ENCODE measurements at regions not wholly inside any gene's neighbourhood (a gene's known extent, or its start where the extent isn't known, plus 50 kb on each side); places are given as distances from the start of the nearest gene placed in this dataset.

GRCh38 chr1:233782937-233783586 lies 121.4 kb upstream of the SLC35F3 start:
- Histone ChIP-seq H3K4me1 (ENCODE audit: control insufficient read depth in 2 of 2, insufficient read depth in 1 of 2, low read depth in 1 of 2, low read length in 2 of 2) (no peaks in the 10 kb centered on the region), H3K27me3 (ENCODE audit: control insufficient read depth in 3 of 3, insufficient read depth in 3 of 3, low read depth in 1 of 3, low read length in 3 of 3) (no peaks in the 10 kb centered on the region), H3K4me2 (ENCODE audit: insufficient read depth, low read length, poor library complexity, severe bottlenecking) (no peak overlapping the region), H2BK12ac (ENCODE audit: low read length) (no peak overlapping the region), H3K36me3 (replicated peaks in 1 of 2; ENCODE audit: control insufficient read depth in 2 of 2, insufficient read depth in 2 of 2, low read length in 2 of 2) (no peaks in the 10 kb centered on the region), H2BK15ac (ENCODE audit: low read length) (no peak overlapping the region), H2BK120ac (ENCODE audit: low read depth, low read length) (no peak overlapping the region), H3K14ac (ENCODE audit: low read length) (no peak overlapping the region), H4K91ac (ENCODE audit: low read depth, low read length, poor library complexity) (no peak overlapping the region), H3K18ac (ENCODE audit: low read length) (no peak overlapping the region), H3K9me3 (replicated peaks in 1 of 2; ENCODE audit: control insufficient read depth in 2 of 2, insufficient read depth in 1 of 2, low read depth in 1 of 2, low read length in 2 of 2) (peaks cover 0 to 3% of the 10 kb centered on the region in 2 donors), H3K27ac (replicated peaks; ENCODE audit: low read length) (no peak overlapping the region), H2BK5ac (ENCODE audit: low read length) (no peak overlapping the region), H3K4ac (ENCODE audit: low read length) (no peak overlapping the region), H2AK5ac (ENCODE audit: low read depth, low read length) (no peak overlapping the region), H4K8ac (ENCODE audit: low read depth, low read length) (no peak overlapping the region), H2AFZ (ENCODE audit: low read length) (no peak overlapping the region), H3K79me1 (ENCODE audit: low read depth, low read length) (no peaks in the 10 kb centered on the region), H3K23ac (ENCODE audit: low read depth, low read length, poor library complexity) (no peak overlapping the region), H3K4me3 (ENCODE audit: low read length in 2 of 2) (no peak overlapping the region), H3K9ac (ENCODE audit: low read depth, low read length, poor library complexity) (no peak overlapping the region)
- no CpG with 5 or more reads among the region's 9 CpGs for WGBS, 2 donors (ENCODE audit: extremely low coverage in 2 of 2, insufficient read length in 2 of 2, insufficient replicate concordance in 1 of 2)
- no peak for DNase-seq (ENCODE audit: low spot score)

GRCh38 chr1:233787599-233787998 lies 116.9 kb upstream of the SLC35F3 start:
- no peak overlapping the region for H2AFZ ChIP-seq (ENCODE audit: low read length)
- H3K4ac ChIP-seq (ENCODE audit: low read length): no peak overlapping the region
- no peak overlapping the region for H3K14ac ChIP-seq (ENCODE audit: low read length)
- H3K4me2 ChIP-seq (ENCODE audit: insufficient read depth, low read length, poor library complexity, severe bottlenecking): no peak overlapping the region
- H2BK15ac ChIP-seq (ENCODE audit: low read length): no peak overlapping the region
- H4K8ac ChIP-seq (ENCODE audit: low read depth, low read length): no peak overlapping the region
- no peak overlapping the region for H3K27ac ChIP-seq (replicated peaks; ENCODE audit: low read length)
- H3K9ac ChIP-seq (ENCODE audit: low read depth, low read length, poor library complexity): no peak overlapping the region
- H3K79me1 ChIP-seq (ENCODE audit: low read depth, low read length): no peaks in the 10 kb centered on the region
- no peak overlapping the region for H3K18ac ChIP-seq (ENCODE audit: low read length)
- no peak overlapping the region for H2BK5ac ChIP-seq (ENCODE audit: low read length)
- H3K4me1 ChIP-seq (ENCODE audit: control insufficient read depth in 2 of 2, insufficient read depth in 1 of 2, low read depth in 1 of 2, low read length in 2 of 2): no peaks in the 10 kb centered on the region
- no CpG with 5 or more reads among the region's 3 CpGs for WGBS, 2 donors (ENCODE audit: extremely low coverage in 2 of 2, insufficient read length in 2 of 2, insufficient replicate concordance in 1 of 2)
- H3K27me3 ChIP-seq (ENCODE audit: control insufficient read depth in 3 of 3, insufficient read depth in 3 of 3, low read depth in 1 of 3, low read length in 3 of 3): no peaks in the 10 kb centered on the region
- H3K23ac ChIP-seq (ENCODE audit: low read depth, low read length, poor library complexity): no peak overlapping the region
- no peak overlapping the region for H4K91ac ChIP-seq (ENCODE audit: low read depth, low read length, poor library complexity)
- no peaks in the 10 kb centered on the region for H3K36me3 ChIP-seq (replicated peaks in 1 of 2; ENCODE audit: control insufficient read depth in 2 of 2, insufficient read depth in 2 of 2, low read length in 2 of 2)
- H3K9me3 ChIP-seq (replicated peaks in 1 of 2; ENCODE audit: control insufficient read depth in 2 of 2, insufficient read depth in 1 of 2, low read depth in 1 of 2, low read length in 2 of 2): no peaks in the 10 kb centered on the region
- no peak overlapping the region for H2BK12ac ChIP-seq (ENCODE audit: low read length)
- no peak overlapping the region for H2BK120ac ChIP-seq (ENCODE audit: low read depth, low read length)
- H2AK5ac ChIP-seq (ENCODE audit: low read depth, low read length): no peak overlapping the region
- no peak overlapping the region for H3K4me3 ChIP-seq (ENCODE audit: low read length in 2 of 2)
- DNase-seq (ENCODE audit: low spot score): no peak

DNA sequence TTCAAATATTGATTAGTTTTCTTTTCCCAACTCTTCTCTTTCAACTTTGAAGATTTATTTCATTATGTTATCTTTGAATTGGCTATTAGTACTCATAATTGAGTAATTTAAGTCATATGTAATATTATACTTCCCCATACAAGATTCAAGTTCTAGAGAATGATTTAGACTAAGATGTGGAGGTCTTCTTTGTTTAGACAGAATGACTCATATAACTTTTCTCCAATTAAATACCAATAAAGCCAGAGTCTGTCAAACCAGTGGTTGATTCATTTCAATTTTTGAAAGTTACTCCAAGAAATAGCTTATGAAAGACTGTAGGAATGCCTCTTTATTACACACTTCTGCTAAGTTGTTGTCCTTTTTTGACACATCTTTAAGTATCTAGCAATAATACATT lies 115.8 kb upstream of the SLC35F3 start:
- Histone ChIP-seq H2BK120ac (ENCODE audit: low read depth, low read length) (no peak overlapping the region), H2AK5ac (ENCODE audit: low read depth, low read length) (no peak overlapping the region), H3K4me1 (ENCODE audit: control insufficient read depth in 2 of 2, insufficient read depth in 1 of 2, low read depth in 1 of 2, low read length in 2 of 2) (no peaks in the 10 kb centered on the region), H3K9me3 (replicated peaks in 1 of 2; ENCODE audit: control insufficient read depth in 2 of 2, insufficient read depth in 1 of 2, low read depth in 1 of 2, low read length in 2 of 2) (no peaks in the 10 kb centered on the region), H2BK5ac (ENCODE audit: low read length) (no peak overlapping the region), H3K27ac (replicated peaks; ENCODE audit: low read length) (no peak overlapping the region), H3K79me1 (ENCODE audit: low read depth, low read length) (no peaks in the 10 kb centered on the region), H3K36me3 (replicated peaks in 1 of 2; ENCODE audit: control insufficient read depth in 2 of 2, insufficient read depth in 2 of 2, low read length in 2 of 2) (no peaks in the 10 kb centered on the region), H2BK15ac (ENCODE audit: low read length) (no peak overlapping the region), H3K4me2 (ENCODE audit: insufficient read depth, low read length, poor library complexity, severe bottlenecking) (no peak overlapping the region), H4K91ac (ENCODE audit: low read depth, low read length, poor library complexity) (no peak overlapping the region), H3K27me3 (ENCODE audit: control insufficient read depth in 3 of 3, insufficient read depth in 3 of 3, low read depth in 1 of 3, low read length in 3 of 3) (no peaks in the 10 kb centered on the region), H3K9ac (ENCODE audit: low read depth, low read length, poor library complexity) (no peak overlapping the region), H3K4me3 (ENCODE audit: low read length in 2 of 2) (no peak overlapping the region), H2AFZ (ENCODE audit: low read length) (no peak overlapping the region), H3K23ac (ENCODE audit: low read depth, low read length, poor library complexity) (no peak overlapping the region), H3K14ac (ENCODE audit: low read length) (no peak overlapping the region), H3K18ac (ENCODE audit: low read length) (no peak overlapping the region), H3K4ac (ENCODE audit: low read length) (no peak overlapping the region), H4K8ac (ENCODE audit: low read depth, low read length) (no peak overlapping the region), H2BK12ac (ENCODE audit: low read length) (no peak overlapping the region)
- no peak for DNase-seq (ENCODE audit: low spot score)

DNA sequence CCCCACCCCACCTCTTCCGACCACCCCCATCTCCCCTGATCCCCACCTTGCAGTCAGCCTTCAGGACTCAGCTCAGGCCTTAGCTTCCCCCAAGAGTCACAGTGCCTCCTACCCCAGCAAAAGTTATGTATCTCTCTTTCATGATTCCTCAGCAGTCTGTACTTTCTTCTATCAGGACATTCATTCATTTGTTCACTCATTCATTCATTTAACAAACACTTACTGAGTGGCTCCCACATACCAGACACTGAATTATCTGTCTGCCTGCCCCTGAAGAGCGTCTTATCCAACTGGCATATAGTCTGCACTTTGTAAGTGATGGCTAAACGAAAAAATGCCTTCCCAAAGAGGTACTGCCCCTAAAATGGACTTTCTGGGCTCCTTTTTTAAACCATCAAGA lies 114.4 kb upstream of the SLC35F3 start:
- no peak for DNase-seq (ENCODE audit: low spot score)
- Histone ChIP-seq H3K27me3 (ENCODE audit: control insufficient read depth in 3 of 3, insufficient read depth in 3 of 3, low read depth in 1 of 3, low read length in 3 of 3) (no peaks in the 10 kb centered on the region), H3K4ac (ENCODE audit: low read length) (no peak overlapping the region), H3K4me2 (ENCODE audit: insufficient read depth, low read length, poor library complexity, severe bottlenecking) (no peak overlapping the region), H2BK5ac (ENCODE audit: low read length) (no peak overlapping the region), H3K4me3 (ENCODE audit: low read length in 2 of 2) (no peak overlapping the region), H2AFZ (ENCODE audit: low read length) (no peak overlapping the region), H4K91ac (ENCODE audit: low read depth, low read length, poor library complexity) (no peak overlapping the region), H3K18ac (ENCODE audit: low read length) (no peak overlapping the region), H3K36me3 (replicated peaks in 1 of 2; ENCODE audit: control insufficient read depth in 2 of 2, insufficient read depth in 2 of 2, low read length in 2 of 2) (no peaks in the 10 kb centered on the region), H3K79me1 (ENCODE audit: low read depth, low read length) (no peaks in the 10 kb centered on the region), H3K14ac (ENCODE audit: low read length) (no peak overlapping the region), H2AK5ac (ENCODE audit: low read depth, low read length) (no peak overlapping the region), H3K9me3 (replicated peaks in 1 of 2; ENCODE audit: control insufficient read depth in 2 of 2, insufficient read depth in 1 of 2, low read depth in 1 of 2, low read length in 2 of 2) (no peaks in the 10 kb centered on the region), H3K23ac (ENCODE audit: low read depth, low read length, poor library complexity) (no peak overlapping the region), H3K27ac (replicated peaks; ENCODE audit: low read length) (no peak overlapping the region), H2BK120ac (ENCODE audit: low read depth, low read length) (no peak overlapping the region), H2BK15ac (ENCODE audit: low read length) (no peak overlapping the region), H3K4me1 (ENCODE audit: control insufficient read depth in 2 of 2, insufficient read depth in 1 of 2, low read depth in 1 of 2, low read length in 2 of 2) (no peaks in the 10 kb centered on the region), H4K8ac (ENCODE audit: low read depth, low read length) (no peak overlapping the region), H3K9ac (ENCODE audit: low read depth, low read length, poor library complexity) (no peak overlapping the region), H2BK12ac (ENCODE audit: low read length) (no peak overlapping the region)
- no CpG with 5 or more reads among the region's 3 CpGs for WGBS, 2 donors (ENCODE audit: extremely low coverage in 2 of 2, insufficient read length in 2 of 2, insufficient replicate concordance in 1 of 2)
